Gastrocnemius medialis (tissue), 4 donors: ENCODE measurements at regions not wholly inside any gene's neighbourhood (a gene's known extent, or its start where the extent isn't known, plus 50 kb on each side); places are given as distances from the start of the nearest gene placed in this dataset.

Experiments used
- ATAC-seq, 2 donors: fragments of 150-250 bp; one replicate each; pipeline ENCODE4 v1.9.1; 2016
- DNase-seq, 2 donors: peaks; one replicate each; pipeline ENCODE4 v3.0.0-alpha.2; 2019
- H3K27ac ChIP-seq, 4 donors: fragments of 200-600 bp; sonication (generic); 1 replicate in 1 of 4; 2 replicates in 3 of 4; pipeline ENCODE4 v1.5.1; 2016 to 2018; ENCODE audit warnings: mild to moderate bottlenecking in 2 of 4, moderate library complexity in 1 of 4
- H3K27me3 ChIP-seq, 3 donors: fragments of 200-600 bp; sonication (generic) in 2 of 3; 1 replicate in 1 of 3; 2 replicates in 2 of 3; pipeline versions ENCODE4 v1.5.1 to v1.6.0; 2016 to 2019; ENCODE audit warnings: mild to moderate bottlenecking in 1 of 3, moderate library complexity in 1 of 3
- H3K36me3 ChIP-seq, 2 donors: fragments of 200-600 bp; sonication (generic) in 1 of 2; one replicate each; pipeline ENCODE4 v1.5.1; 2017 to 2018
- H3K4me1 ChIP-seq, 2 donors: fragments of 200-600 bp; sonication (generic) in 1 of 2; one replicate each; pipeline ENCODE4 v1.5.1; 2016 to 2017; ENCODE audit warnings: mild to moderate bottlenecking in 2 of 2
- H3K4me3 ChIP-seq, 4 donors: fragments of 200-600 bp; sonication (generic) in 3 of 4; 1 replicate in 1 of 4; 2 replicates in 3 of 4; pipeline ENCODE4 v1.5.1; 2016 to 2019; ENCODE audit warnings: mild to moderate bottlenecking in 2 of 4
- H3K9me3 ChIP-seq, 3 donors: fragments of 200-600 bp; sonication (generic) in 2 of 3; 1 replicate in 1 of 3; 2 replicates in 2 of 3; pipeline ENCODE4 v1.5.1; 2016 to 2019
- POLR2A ChIP-seq, 2 donors: fragments of 450-650 bp; IDR thresholded peaks; one replicate each; pipeline ENCODE4 v1.6.1; 2017; ENCODE audit warnings: antibody characterized with exemption in 2 of 2, mild to moderate bottlenecking in 2 of 2, moderate library complexity in 2 of 2
- in situ Hi-C, 4 donors: fragments of 200-750 bp; cut with MboI; loops; one replicate each; pipeline versions ENCODE4 v1.15.0 to v1.8.0; 2017; ENCODE audit warnings: low sequenced_read_pairs in 4 of 4
- intact Hi-C: fragments of 100-400 bp; cut with DNase I; formaldehyde crosslinking; loops from one replicate; pipeline ENCODE4 v1.15.1; 2023; ENCODE audit warnings: low total_unique reads
- TF ChIP-seq, protein P1 (sequence below), 5 experiments: fragments of 450-650 bp in 3 of 5; fragments of 200-600 bp in 2 of 5; sonication (generic) in 2 of 5; IDR thresholded peaks in 4 of 5; conservative IDR thresholded peaks in 1 of 5; 1 replicate in 4 of 5; 2 replicates in 1 of 5; pipeline ENCODE4 v1.5.1; 2016 to 2019; ENCODE audit warnings: antibody characterized with exemption in 5 of 5, mild to moderate bottlenecking in 3 of 5, moderate library complexity in 3 of 5

DNA sequence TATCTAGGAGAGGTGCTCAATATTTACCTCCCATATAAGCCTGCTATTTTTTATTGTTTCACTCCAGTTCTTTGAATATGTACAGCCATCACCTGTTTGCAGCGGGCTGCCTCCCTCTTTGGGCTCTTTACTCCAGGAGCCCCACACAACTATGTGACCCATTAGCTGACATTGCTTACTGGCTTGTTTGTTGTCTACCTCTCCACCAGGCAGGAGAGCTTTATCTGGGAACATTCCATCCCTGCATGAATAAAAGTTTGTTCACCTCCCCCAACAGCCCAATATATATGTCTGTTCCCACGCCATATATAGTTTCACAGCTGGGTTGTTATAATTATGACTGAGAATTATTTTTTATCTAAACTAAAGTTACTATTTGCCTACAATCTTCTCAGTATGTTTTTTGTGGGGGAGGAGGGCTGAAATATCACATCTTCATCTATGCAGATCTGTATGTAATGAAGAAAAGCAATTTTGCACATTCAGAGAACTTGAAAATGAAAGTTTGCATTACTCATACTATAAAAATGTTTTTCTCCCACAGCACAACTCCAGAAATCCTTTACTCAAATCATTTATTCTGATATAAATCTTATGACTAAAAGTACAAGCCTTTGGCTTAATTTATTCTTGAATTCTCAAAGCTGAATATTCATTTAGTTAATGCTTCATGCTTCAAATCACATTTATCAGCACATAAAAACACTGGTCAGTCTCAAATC is 61.2 kb upstream of the DAPP1 start:
- H3K4me3 ChIP-seq = no peak overlapping the region
- no peaks in the 10 kb centered on the region for H3K36me3 ChIP-seq
- ATAC-seq (no peak), DNase-seq (no peak)
- H3K9me3 ChIP-seq = no peaks in the 10 kb centered on the region
- peaks cover under 1 to 12% of the 10 kb centered on the region in 2 donors for H3K4me1 ChIP-seq
- no peak overlapping the region for H3K27ac ChIP-seq
- intact Hi-C loops (no loop called here), in situ Hi-C loops (no loop called here)
- H3K27me3 ChIP-seq = no peaks in the 10 kb centered on the region
- TF ChIP-seq POLR2A (IDR thresholded peaks at IDR 0.05) = no peak
- TF ChIP-seq, protein P1, sequence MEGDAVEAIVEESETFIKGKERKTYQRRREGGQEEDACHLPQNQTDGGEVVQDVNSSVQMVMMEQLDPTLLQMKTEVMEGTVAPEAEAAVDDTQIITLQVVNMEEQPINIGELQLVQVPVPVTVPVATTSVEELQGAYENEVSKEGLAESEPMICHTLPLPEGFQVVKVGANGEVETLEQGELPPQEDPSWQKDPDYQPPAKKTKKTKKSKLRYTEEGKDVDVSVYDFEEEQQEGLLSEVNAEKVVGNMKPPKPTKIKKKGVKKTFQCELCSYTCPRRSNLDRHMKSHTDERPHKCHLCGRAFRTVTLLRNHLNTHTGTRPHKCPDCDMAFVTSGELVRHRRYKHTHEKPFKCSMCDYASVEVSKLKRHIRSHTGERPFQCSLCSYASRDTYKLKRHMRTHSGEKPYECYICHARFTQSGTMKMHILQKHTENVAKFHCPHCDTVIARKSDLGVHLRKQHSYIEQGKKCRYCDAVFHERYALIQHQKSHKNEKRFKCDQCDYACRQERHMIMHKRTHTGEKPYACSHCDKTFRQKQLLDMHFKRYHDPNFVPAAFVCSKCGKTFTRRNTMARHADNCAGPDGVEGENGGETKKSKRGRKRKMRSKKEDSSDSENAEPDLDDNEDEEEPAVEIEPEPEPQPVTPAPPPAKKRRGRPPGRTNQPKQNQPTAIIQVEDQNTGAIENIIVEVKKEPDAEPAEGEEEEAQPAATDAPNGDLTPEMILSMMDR (IDR thresholded peaks at IDR 0.05 in 4 of 5, conservative IDR thresholded peaks at IDR 0.05 in 1 of 5) = no peak

DNA sequence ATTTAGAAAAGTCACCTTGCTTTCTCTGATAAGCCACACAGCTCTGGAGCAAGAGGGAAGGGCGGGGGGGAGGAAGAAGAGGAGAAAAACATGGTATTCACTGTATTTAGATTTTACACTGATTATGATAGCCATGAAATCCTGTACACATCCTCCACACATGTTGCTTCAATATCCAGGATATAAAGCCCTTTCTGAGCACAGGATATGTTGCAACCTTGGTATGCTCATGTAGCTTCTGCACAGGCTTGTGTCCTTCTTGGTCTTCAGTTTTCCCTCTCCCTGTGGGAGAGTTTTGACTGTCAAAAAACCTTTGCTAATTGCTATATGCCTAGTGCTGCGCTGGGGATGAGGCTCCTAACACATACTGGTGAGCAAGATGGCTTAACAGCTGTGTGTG is 61.9 kb upstream of the DAPP1 start:
- Histone ChIP-seq H3K27me3 (no peaks in the 10 kb centered on the region), H3K9me3 (no peaks in the 10 kb centered on the region), H3K4me1 (peaks cover 7 to 13% of the 10 kb centered on the region in 2 donors), H3K27ac (no peak overlapping the region), H3K36me3 (no peaks in the 10 kb centered on the region), H3K4me3 (no peak overlapping the region)
- ATAC-seq (no peak), DNase-seq (no peak)
- TF ChIP-seq, protein P1 (IDR thresholded peaks at IDR 0.05 in 4 of 5, conservative IDR thresholded peaks at IDR 0.05 in 1 of 5) = no peak
- no peak for TF ChIP-seq POLR2A (IDR thresholded peaks at IDR 0.05)
- in situ Hi-C loops (no loop called here), intact Hi-C loops (no loop called here)

DNA sequence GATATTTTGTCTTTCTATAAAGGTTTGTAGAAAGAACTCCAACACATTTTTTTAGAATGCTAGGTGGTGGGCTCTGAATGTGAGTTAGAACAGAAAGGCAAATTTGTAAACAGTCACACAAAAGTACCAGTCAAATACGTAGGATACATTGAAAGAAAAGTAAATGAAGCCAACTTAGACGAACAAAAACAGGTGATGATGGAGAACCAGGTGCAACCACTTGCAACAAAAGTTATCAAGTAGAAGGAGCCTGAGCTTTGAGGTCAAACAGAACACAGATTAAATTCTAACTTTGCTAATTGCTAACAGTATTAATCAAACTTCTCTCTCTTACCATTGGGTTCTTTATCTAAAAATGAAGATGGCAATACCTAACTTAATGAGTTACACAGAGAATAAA is 62.7 kb upstream of the DAPP1 start:
- Histone ChIP-seq H3K27ac (no peak overlapping the region), H3K4me1 (peaks cover 14 to 15% of the 10 kb centered on the region in 2 donors), H3K36me3 (no peaks in the 10 kb centered on the region), H3K4me3 (no peak overlapping the region), H3K27me3 (no peaks in the 10 kb centered on the region), H3K9me3 (no peaks in the 10 kb centered on the region)
- DNase-seq = no peak
- no peak for TF ChIP-seq POLR2A (IDR thresholded peaks at IDR 0.05)
- TF ChIP-seq, protein P1 (IDR thresholded peaks at IDR 0.05 in 4 of 5, conservative IDR thresholded peaks at IDR 0.05 in 1 of 5) = no peak
- intact Hi-C loops = no loop called here
- in situ Hi-C loops = no loop called here
- no peak for ATAC-seq

DNA sequence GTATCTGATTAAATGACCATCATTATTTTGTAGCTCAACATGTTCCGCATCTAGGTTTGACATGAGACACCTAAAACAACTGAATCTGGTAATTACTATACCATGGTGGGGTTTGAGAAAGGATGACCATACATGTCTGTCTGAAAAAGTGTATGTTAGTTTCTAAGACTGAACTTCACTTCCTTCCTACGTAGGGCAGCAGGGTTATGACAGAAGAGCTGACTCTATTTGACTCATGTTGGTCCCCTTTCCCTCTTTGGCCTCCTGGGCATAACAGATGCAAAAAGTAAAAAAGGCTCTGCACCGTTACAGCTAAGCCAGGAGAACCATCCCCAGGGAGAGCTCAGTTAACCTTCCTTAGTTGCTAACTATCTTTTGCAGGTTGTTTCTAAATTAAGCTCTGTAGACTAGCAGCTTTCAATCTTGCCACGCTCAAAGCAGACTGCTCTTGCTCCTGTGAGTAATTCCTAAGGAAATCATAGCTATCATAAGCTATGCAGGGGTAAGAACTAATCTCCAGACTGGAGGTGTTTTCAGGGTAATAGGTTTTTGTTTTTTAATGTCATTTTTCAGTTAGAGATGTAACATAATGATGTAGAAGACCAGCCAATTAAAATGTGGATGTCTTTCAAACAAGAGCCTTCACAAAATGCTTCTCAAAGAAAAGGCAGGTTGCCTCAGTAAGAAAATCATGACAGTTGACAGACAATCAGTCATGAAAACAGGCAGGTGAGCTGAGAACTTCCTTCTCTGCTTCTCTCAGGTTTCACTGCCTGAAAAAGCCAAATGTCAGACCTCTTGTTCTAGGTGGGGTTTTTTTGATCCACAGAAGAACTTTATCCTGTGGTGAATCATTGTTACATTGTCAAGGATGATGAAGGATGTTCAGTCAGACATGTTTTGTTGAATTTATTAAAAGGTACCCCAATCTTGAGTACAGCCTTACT is 66.9 kb upstream of the DAPP1 start:
- in situ Hi-C loops = no loop called here
- TF ChIP-seq POLR2A (IDR thresholded peaks at IDR 0.05) = no peak
- TF ChIP-seq, protein P1 (IDR thresholded peaks at IDR 0.05 in 4 of 5, conservative IDR thresholded peaks at IDR 0.05 in 1 of 5) = no peak
- intact Hi-C loops = no loop called here
- H3K4me1 ChIP-seq = peaks cover 14 to 15% of the 10 kb centered on the region in 2 donors
- H3K4me3 ChIP-seq = peak overlapping the region in 2 of 4 donors; percentile 5 to 22
- H3K27me3 ChIP-seq = no peaks in the 10 kb centered on the region
- peak in 1 of 2 donors; percentile 17 for DNase-seq
- no peaks in the 10 kb centered on the region for H3K9me3 ChIP-seq
- peak; percentile 91 to 94 for ATAC-seq
- H3K27ac ChIP-seq = peak overlapping the region; percentile 65 to 83 (median 74)
- no peaks in the 10 kb centered on the region for H3K36me3 ChIP-seq
